Right lobe of liver (tissue), 6 donors: ENCODE measurements at regions not wholly inside any gene's neighbourhood (a gene's known extent, or its start where the extent isn't known, plus 50 kb on each side); places are given as distances from the start of the nearest gene placed in this dataset.
"Not testable (repeated sequence)": the region's sequence is repeated elsewhere in the genome, so short reads cannot be mapped to it uniquely, and the experiment has no call there.

ENCODE experiments used
- ATAC-seq, 4 donors: fragments of 200-7000 bp; cut with Tn5 transposase; one replicate each; pipeline ENCODE4 v1.9.1; 2020; ENCODE audit warnings: mild to moderate bottlenecking in 4 of 4, moderate library complexity in 4 of 4
- DNase-seq, 3 donors: peaks; one replicate each; pipeline ENCODE4 v3.0.0-alpha.2; 2020
- H3K27ac ChIP-seq, 3 donors: fragments of 200-600 bp; one replicate each; pipeline ENCODE4 v1.8.0; 2022
- H3K27me3 ChIP-seq, 2 donors: fragments of 200-600 bp; one replicate each; pipeline ENCODE4 v1.8.0; 2022
- H3K36me3 ChIP-seq, 4 donors: fragments of 200-600 bp; sonication (generic) in 1 of 4; one replicate each; pipeline versions ENCODE4 v1.5.1 to v1.8.0; 2017 to 2022; ENCODE audit warnings: control low read depth in 1 of 4
- H3K4me1 ChIP-seq, 4 donors: fragments of 200-600 bp; sonication (generic) in 1 of 4; one replicate each; pipeline versions ENCODE4 v1.5.1 to v1.8.0; 2017 to 2022; ENCODE audit warnings: control low read depth in 1 of 4
- H3K4me3 ChIP-seq, 3 donors: fragments of 200-600 bp; one replicate each; pipeline ENCODE4 v1.8.0; 2022
- H3K9me3 ChIP-seq, 4 donors: fragments of 200-600 bp; sonication (generic) in 1 of 4; one replicate each; pipeline versions ENCODE4 v1.5.1 to v1.8.0; 2017 to 2022; ENCODE audit warnings: control low read depth in 1 of 4
- POLR2A ChIP-seq: fragments of 450-650 bp; IDR thresholded peaks from one replicate; pipeline ENCODE4 v1.6.1; 2017; ENCODE audit warnings: antibody characterized with exemption, mild to moderate bottlenecking
- WGBS: methylation state at CpG from one replicate; pipeline ENCODE4 v1.1.6; 2018; ENCODE audit warnings: low coverage, low lambda C conversion rate; ENCODE audit not compliant: insufficient coverage; ENCODE audit errors: missing lambda C conversion rate; 5-methylcytosine and 5-hydroxymethylcytosine counted together
- intact Hi-C, 2 donors: fragments of 100-400 bp; cut with DNase I; formaldehyde crosslinking; loops; one replicate each; pipeline versions ENCODE4 v1.11.2 to v1.14.1; 2022
- small RNA-seq, 2 experiments: library from RNA; depleted of rRNA; stranded (forward); fragments of <200 nt; gene quantifications; one replicate each; pipeline ENCODE3, GENCODE V24; 2016
- TF ChIP-seq, protein P1 (sequence below), 4 donors: fragments of 200-600 bp in 3 of 4; fragments of 450-650 bp in 1 of 4; IDR thresholded peaks; one replicate each; pipeline versions ENCODE4 v1.5.1 to v1.8.0; 2016 to 2022; ENCODE audit warnings: antibody characterized with exemption in 4 of 4, mild to moderate bottlenecking in 2 of 4
- donor health status: DM: no; HTN: yes; CAD: no.
- donor health status: DM: no; HTN: no; CAD: no.
- donor health status: DM: no; HTN: no; CAD: no.
- donor health status: DM: no; HTN: yes; CAD: no.
- donor health status: DM: no; HTN: yes; CAD: no.

DNA sequence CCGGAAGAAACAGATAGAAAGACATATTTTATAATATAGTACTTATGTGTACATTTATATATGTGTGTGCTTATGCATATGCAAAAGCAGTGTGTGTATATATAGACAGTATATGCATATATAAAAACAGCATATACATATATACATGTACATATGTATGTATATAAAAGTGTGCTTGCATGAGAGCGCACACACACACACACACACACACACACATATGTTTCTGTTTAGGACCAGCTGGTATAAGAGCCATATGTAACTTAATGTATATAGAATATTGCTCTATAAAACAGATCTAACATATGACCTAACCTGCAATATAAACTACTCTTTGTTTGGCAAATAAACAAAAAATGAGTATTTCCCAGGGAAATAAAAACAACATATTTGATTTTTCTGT lies 65.1 kb upstream of the CDH9 start:
- no peaks in the 10 kb centered on the region for H3K27me3 ChIP-seq
- TF ChIP-seq, protein P1, sequence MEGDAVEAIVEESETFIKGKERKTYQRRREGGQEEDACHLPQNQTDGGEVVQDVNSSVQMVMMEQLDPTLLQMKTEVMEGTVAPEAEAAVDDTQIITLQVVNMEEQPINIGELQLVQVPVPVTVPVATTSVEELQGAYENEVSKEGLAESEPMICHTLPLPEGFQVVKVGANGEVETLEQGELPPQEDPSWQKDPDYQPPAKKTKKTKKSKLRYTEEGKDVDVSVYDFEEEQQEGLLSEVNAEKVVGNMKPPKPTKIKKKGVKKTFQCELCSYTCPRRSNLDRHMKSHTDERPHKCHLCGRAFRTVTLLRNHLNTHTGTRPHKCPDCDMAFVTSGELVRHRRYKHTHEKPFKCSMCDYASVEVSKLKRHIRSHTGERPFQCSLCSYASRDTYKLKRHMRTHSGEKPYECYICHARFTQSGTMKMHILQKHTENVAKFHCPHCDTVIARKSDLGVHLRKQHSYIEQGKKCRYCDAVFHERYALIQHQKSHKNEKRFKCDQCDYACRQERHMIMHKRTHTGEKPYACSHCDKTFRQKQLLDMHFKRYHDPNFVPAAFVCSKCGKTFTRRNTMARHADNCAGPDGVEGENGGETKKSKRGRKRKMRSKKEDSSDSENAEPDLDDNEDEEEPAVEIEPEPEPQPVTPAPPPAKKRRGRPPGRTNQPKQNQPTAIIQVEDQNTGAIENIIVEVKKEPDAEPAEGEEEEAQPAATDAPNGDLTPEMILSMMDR (IDR thresholded peaks at IDR 0.05) = no peak
- no peak for TF ChIP-seq POLR2A
- ATAC-seq (no peak), DNase-seq (no peak)
- no peak overlapping the region for H3K27ac ChIP-seq
- no peaks in the 10 kb centered on the region for H3K4me1 ChIP-seq
- 63% methylated on average over 2 of the region's 2 CpGs for WGBS
- no peak overlapping the region for H3K4me3 ChIP-seq
- intact Hi-C loops = no loop called here
- no peaks in the 10 kb centered on the region for H3K36me3 ChIP-seq
- H3K9me3 ChIP-seq = no peaks in the 10 kb centered on the region

DNA sequence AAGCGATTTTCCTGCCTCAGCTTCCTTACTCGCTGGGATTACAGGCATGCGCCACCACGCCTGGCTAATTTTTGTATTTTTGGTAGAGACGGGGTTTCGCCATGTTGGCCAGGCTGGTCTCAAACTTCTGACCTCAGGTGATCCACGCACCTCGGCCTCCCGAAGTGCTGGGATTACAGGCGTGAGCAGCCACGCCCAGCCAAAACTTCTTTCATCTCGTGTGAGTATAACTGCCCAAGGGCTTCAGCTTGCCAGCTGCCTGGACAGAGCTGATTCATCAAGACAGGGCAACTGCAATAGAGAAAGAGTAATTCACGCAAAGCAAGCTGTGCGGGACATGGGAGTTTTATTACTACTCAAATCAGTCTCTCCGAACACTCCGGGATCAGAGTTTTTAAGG lies 57.4 kb upstream of the CDH9 start:
- H3K36me3 ChIP-seq, ATAC-seq, H3K9me3 ChIP-seq, H3K27me3 ChIP-seq, DNase-seq, H3K4me3 ChIP-seq, H3K4me1 ChIP-seq, intact Hi-C loops, H3K27ac ChIP-seq: not testable (repeated sequence)
- WGBS = 82% methylated on average over 10 of the region's 16 CpGs

DNA sequence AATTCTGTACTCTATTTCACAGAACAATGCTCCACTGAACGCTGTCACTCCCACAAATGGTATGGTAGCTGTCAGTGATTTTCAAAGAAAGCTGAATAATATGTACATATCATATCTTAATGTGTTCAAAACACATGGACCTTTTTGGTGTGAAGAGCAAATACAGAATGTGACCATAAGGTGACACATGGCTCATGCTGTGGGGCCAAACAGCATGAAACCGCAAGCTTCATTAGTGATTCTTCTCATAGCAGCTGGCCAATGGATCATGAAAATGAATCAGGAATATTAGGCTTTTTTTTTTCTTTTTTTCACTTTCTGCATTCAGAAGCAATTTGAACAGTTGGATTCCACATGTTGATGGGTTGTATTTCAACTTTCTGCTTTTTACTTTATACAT lies 54.9 kb upstream of the CDH9 start:
- Histone ChIP-seq H3K4me1 (no peaks in the 10 kb centered on the region), H3K27ac (no peak overlapping the region), H3K9me3 (no peaks in the 10 kb centered on the region), H3K4me3 (no peak overlapping the region), H3K27me3 (no peaks in the 10 kb centered on the region), H3K36me3 (no peaks in the 10 kb centered on the region)
- DNase-seq (no peak), ATAC-seq (no peak)
- TF ChIP-seq, protein P1 (IDR thresholded peaks at IDR 0.05) = no peak
- no peak for TF ChIP-seq POLR2A
- intact Hi-C loops = no loop called here
- 42% methylated on average over 2 of the region's 2 CpGs for WGBS

DNA sequence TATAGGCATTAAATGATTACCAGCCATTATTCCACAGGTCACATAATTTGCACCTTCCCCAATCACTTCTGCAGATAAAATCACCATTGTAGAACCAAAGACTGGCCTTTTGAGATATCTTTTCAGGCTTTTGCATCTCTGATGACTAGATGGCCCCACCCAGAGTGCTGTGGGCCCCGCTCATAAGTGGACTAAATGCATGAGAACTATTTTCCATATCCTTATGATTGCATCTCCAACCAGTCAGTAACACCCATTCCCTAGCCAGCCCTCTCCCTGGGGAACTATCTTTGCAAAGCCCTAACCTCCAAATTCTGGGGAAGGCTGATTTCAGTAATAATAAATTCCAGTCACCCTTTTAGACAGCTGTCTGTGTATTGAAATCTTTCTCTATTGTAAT lies 53.5 kb upstream of the CDH9 start:
- H3K9me3 ChIP-seq = no peaks in the 10 kb centered on the region
- 33% methylated on average over 1 of the region's 1 CpG for WGBS
- H3K4me1 ChIP-seq = no peaks in the 10 kb centered on the region
- H3K4me3 ChIP-seq = no peak overlapping the region
- H3K27ac ChIP-seq = no peak overlapping the region
- intact Hi-C loops = no loop called here
- H3K36me3 ChIP-seq = no peaks in the 10 kb centered on the region
- H3K27me3 ChIP-seq = no peaks in the 10 kb centered on the region
- no peak for TF ChIP-seq POLR2A
- TF ChIP-seq, protein P1 (IDR thresholded peaks at IDR 0.05) = no peak
- DNase-seq (no peak), ATAC-seq (no peak)

DNA sequence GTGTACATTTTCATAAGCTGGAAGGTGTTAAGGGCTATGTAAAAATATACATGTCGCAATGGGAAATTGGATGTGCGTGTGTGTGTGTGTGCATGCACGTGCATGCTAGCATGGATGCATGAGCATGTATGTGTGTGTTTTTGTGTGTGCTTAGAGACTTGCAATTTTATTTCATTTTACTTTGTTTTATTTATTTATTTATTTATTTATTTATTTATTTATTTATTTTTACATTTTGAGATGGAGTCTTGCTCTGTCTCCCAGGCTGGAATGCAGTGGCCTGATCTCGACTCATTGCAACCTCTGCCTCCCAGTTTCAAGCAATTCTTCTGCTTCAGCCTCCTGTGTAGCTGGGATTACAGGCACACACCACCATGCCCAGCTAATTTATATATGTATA lies 50.4 kb upstream of the CDH9 start:
- intact Hi-C loops, H3K27ac ChIP-seq, DNase-seq, ATAC-seq, H3K4me1 ChIP-seq, H3K4me3 ChIP-seq, H3K9me3 ChIP-seq, H3K36me3 ChIP-seq, H3K27me3 ChIP-seq: not testable (repeated sequence)
- WGBS = 80% methylated on average over 4 of the region's 4 CpGs

Small RNA genes lying in the stretch of these regions (small RNA-seq; reads per million reads assigned to genes)
- gene AC010385.1 = 0 reads per million in 2 experiments
- gene AC010385.3 = 0 reads per million in 2 experiments
- gene AC026421.1 = 0 reads per million in 2 experiments
- gene AC114300.1 = 0 reads per million in 2 experiments
- 0 reads per million in 2 experiments for gene LSP1P3
- gene RF00425 = 0 reads per million in 2 experiments
- 0 reads per million in 2 experiments for gene RNU6-738P
- gene RNU6-909P = 0 reads per million in 2 experiments
- 0 reads per million in 2 experiments for gene UBL5P1
